C1 segment of cervical spinal cord (tissue), 14 donors: ENCODE measurements at regions not wholly inside any gene's neighbourhood (a gene's known extent, or its start where the extent isn't known, plus 50 kb on each side); places are given as distances from the start of the nearest gene placed in this dataset.
"Not testable (repeated sequence)": the region's sequence is repeated elsewhere in the genome, so short reads cannot be mapped to it uniquely, and the experiment has no call there.

Experiments used
- DNase-seq, 14 donors: peaks; one replicate each; lab custom pipeline; 2025; lab: John Stamatoyannopoulos, UW

DNA sequence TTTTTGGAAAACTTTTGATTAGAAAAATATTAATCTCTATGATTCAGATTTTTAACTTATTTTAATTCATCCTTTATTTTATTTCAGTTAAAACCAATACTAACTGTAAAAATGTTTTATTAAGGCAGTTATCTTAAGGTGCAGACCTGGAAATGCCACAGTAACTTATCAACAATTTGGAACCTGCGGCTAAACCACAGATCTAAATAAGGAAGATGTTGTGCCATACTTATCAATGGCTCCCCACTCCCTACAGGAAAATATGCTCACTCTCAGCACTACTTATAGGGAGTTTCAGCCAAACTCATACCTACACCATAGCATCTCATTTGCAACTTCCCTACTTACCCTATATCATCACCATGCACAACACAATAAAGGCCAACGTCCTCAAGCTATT lies 226.9 kb upstream of the KYNU start:
- no peak for DNase-seq

DNA sequence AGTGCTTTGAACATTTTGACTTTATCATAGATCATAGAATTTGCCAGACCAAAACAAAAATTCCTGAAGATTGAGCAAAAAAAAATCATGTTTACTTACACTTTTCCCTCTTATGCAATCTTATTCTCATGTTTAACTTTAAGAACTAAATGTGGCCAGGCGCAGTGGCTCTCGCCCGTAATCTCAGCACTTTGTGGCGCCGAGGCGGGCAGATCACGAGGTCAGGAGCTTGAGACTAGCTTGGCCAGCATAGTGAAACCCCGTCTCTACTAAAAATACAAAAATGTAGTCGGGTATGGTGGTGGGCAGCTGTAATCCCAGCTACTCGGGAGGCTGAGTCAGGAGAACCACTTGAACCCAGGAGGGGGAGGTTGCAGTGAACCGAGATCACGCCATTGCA lies 227.9 kb upstream of the KYNU start:
- DNase-seq, result no peak

DNA sequence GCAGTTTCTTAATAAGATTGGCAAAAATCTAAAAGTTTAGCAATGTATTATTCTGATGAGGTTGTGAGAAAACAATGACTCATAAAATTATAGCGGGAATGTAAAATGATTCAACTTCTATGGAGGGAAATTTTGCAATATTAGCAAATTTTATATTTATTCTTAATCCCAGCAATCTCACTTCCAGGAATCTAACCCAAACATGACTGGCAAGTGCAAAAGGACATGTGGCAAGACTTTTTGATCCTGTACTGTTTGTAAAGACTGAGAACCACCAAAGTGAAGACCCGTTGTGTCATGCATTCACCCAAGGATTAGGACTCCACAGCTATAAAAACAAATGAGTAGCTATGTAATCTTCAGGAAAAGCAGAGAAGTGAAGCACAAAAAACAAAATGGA lies 234.8 kb upstream of the KYNU start:
- DNase-seq, result no peak

DNA sequence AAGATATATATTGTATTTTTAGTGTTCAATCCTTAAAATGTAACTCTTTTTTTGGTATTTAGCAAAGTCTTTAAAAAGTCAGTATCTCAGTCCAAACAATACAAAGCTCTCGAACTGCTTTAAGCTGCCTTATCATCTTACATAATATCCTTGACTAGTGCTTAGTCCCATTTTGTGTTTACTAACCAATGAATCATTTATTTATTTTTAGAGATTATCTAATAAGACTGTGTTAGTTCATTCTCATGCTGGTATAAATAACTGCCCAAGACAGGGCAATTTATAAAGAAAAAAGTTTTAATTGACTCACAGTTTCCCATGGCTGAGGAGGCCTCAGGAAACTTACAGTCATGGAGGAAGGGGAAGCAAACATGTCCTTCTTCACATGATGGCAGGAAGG lies 248.3 kb upstream of the KYNU start:
- DNase-seq, result no peak

DNA sequence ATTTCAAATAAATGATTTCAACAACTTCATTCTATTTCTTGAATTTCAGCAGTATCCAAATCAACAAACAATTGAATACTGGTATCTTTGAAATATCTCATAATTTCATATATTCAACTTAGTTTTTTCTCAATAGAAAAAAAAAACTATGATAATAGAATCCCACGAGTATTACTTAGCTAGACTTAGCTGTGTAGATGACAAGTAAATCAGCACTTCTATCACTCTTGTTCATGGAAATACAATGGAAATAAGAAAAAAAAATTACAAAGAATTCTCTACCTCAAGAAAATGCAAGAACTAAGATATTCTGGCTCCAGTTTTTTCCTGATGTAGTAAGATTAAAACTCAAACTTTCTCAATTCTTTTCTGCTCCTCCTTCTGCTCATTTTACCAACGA lies 256.2 kb upstream of the KYNU start:
- DNase-seq, result no peak

DNA sequence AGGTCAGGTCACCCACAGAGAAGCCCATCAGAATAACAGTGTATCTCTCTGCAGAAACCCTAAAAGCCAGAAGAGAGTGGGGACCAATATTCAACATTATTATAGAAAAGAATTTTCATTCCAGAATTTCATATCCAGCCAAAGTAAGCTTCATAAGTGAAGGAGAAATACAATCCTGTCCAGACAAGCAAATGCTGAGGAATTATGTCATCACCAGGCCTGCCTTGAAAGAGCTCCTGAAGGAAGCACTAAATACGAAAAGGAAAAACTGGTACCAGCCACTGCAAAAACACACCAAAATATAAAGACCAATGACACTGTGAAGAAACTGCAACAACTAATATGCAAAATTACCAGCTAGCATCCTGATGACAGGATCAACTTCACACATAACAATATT lies 260.0 kb upstream of the KYNU start:
- DNase-seq, result no peak

DNA sequence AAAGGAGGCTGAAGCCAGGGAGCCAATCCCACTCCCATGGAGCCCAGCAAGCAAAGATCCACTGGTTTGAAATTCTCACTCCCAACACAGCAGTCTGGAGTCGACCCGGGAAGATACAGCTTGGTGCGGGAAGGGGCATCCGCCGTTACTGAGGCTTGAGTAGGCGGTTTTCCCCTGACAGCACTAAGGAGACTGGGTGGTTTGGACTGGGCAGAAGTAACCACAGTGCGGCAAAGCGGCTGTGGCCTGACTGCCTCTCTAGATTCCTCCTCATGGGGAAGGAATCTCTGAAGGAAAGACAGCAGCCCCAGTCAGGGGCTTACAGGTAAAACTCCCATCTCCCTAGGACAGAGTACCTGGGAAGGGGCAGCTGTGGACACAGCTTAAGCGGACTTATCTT lies 261.6 kb upstream of the KYNU start:
- no peak for DNase-seq

DNA sequence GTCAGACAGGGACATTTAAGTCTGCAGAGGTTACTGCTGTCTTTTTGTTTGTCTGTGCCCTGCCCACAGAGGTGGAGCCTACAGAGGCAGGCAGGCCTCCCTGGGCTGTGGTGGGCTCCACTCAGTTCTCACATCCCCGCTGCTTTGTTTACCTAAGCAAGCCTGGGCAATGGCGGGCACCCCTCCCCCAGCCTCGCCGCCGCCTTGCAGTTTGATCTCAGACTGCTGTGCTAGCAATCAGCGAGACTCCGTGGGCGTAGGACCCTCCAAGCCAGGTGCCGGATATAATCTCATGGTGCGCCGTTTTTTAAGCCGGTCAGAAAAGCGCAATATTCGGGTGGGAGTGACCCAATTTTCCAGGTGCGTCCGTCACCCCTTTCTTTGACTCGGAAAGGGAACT lies 264.3 kb upstream of the KYNU start:
- DNase-seq, result not testable (repeated sequence)

DNA sequence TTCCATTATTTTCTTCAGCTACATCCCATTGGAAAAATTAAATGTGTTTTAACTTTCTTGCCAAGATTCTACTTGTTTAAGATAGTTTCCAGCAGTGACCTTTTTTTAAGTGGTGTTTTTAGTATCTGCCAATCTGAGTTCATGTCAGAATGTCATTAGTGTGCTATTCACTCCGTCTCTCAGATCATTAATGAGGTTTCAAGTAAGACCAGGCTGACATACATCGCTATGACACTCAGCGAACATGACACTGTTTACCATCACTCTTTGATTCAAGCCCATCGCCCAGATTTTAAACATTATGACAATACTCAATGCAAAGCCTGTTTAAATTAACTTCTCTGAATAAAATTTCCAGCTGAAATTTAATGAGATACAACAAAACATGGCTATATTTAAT lies 272.0 kb upstream of the KYNU start:
- DNase-seq, result no peak

DNA sequence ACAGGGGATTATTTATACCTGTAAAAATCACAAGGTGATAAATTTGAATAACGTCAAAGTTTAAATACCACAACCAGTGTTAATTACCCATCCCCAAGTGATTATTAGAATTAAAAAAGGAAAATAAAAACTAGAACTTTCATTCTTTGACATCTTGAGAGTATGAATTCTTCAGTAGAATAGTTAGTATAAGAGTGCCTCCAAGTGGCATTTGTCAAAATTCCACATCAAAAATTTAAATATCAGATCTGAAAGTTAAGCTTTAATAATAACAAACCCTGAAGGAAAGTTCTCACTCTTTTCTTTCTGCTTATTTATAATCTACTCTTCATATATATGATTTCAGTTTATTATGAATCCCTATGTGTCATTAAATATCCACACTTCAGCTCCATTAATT lies 273.7 kb upstream of the KYNU start:
- no peak for DNase-seq

DNA sequence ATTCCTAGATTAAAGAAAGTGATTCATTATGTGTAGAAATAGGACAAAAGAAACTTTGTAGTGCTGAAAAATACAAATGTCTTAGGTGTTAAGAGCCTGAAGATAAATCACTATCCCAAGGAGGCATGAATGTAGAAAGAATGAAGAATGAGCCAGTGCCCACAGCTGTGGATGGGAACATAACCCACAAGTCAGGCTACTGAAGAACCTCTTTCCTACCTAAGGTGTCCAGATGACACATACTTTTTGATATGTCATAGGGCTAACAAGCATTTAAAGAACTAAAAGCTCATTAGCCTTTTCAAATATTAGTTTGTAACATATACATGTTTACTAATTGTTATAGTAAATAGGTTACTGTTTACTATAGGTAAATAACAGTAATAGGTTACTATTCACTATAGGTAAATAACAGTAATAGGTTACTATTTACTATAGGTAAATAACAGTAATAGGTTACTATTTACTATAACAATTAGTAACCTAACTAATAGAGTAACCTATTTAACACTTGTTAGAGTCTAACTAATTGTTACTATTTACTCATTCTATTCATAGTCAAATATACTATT lies 275.0 kb upstream of the KYNU start:
- no peak for DNase-seq

DNA sequence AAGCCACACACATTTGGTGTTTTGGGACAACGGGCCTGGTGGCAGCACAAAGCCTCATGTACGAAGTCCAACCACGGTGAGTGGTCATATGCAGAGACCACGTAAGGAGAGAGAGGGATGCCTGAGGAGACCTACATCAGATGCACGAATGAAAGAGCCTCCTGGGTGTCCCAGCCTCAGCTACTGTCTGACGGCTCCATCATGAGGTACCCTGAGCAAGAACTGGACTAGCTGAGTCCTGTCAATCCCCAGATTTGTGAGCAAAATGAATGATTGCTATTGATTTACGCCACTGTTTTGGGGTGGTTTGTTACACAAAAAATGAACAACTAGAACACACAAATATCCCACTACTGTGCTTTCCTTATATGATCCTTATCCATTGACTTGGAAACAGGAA lies 275.7 kb upstream of the KYNU start:
- DNase-seq, result no peak

DNA sequence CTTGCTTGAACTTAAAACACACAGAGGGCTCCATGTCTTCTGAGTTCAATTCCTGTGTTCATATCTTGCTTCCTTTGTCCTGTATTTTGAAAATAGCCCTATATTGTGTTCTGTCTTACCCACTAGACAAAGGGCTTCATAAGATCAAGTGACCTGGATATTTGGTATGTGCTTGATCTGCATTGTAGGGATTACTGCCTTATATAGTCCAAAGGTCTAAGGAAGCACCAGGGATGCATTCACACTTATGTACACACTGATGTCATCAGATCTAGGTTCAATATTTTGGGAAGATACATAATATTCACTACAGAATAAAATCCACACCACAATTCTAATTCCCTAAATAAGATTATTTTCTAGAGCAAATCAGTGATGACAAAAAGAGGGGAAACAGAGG lies 278.0 kb upstream of the KYNU start:
- no peak for DNase-seq

DNA sequence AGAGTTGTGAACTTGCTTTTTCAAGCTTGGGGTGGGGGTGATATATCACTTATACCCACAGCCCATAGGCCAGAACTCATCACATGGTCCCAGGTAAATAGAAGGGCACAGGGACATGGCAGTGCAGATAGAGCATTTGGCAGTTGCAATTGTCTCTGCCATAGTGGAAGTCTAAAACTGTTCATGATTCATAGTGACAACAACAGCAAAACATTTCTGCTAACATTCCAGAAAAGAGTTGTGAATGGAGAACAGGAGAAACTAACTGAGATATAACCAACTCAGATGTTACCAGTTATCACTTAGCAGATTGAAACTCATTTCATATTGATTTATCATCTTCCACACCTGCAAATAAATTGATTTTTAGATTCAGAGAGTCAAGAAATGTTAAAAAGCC lies 278.6 kb upstream of the KYNU start:
- DNase-seq, result no peak

DNA sequence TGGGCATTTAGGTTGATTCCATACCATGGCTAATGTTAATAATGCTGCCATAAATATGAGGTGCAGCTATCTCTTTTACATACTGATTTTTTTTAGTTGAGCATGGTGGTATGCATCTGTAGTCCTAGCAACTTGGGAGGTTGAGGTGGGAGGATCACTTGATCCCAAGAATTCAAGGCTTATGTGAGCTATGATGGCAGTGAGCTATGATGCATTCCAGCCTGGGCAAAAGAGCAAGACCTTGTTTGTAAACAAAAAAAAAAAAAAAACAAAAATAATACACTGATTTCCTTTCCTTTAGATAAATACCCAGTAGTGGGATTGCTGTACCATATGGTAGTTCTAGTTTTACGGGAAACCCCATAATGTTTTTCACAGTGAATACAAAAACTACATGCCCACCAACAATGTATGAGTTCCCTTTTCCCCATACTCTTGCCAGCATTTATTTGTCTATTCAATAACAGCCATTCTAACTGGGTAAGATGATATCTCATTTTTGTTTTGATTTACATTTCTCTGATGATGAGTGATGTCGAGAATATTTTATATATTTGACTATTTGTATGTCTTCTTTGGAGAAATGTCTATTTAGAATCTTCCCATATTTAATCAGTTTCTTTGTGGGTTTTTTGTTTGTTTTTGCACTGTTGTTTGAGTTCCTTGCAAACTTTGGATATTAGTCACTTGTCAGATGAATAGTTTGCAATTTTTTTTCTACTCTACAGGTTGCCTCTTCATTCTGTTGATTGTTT lies 281.0 kb upstream of the KYNU start:
- no peak for DNase-seq

DNA sequence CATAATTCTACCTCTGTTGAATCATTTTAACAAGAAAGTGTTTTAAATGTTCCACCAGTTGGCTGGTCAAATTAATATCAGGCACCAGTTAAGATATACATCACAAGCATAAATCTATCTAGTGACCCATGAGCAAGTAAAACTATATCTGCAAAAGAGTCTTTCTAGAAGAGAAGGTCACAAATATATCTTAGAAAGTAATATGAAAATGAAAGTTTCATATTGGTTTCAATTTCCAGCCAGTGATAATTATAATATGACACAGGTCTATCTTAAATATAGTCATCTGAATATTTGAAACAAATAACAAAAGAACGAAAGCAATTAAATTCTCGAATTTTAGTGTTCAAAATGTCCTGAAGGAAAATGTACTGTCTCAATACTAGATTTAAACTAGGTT lies 282.5 kb upstream of the KYNU start:
- DNase-seq, result no peak

DNA sequence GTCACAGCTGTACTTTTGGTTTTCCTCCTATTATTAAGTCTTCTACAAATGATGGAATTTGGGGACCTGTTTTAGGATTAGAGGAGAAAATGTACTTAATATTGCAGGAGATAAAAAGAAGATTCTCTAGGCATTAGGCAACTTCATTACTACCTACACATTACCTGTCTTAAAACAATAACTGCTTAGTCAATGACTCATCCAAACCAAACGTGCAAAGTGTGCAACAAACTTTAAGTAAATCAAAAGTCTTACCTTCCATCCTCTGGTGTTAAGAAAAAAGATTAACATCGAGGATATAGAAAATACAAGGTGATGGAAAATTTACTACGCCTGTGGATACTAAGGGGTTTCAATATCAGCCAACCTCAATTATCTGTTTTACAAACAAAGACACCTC lies 285.3 kb upstream of the KYNU start:
- no peak for DNase-seq

DNA sequence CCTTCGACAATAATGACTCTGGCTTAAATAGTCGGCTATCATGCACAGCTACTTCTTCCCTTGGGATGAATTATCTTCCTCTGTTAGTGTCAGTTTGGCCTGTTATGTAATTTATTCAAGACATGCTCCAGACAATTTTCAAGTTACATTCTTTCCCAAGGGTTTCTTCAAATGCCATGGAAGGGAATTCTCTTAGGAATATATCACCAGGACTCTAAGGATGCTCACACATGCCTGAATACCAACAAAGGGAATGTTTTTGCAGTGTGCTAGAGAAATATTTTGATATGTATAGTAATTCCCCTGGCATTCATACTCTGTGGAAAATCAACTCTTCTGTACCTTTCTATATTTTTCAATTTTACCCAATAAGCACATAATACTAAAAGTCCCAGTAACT lies 286.0 kb upstream of the KYNU start:
- no peak for DNase-seq

DNA sequence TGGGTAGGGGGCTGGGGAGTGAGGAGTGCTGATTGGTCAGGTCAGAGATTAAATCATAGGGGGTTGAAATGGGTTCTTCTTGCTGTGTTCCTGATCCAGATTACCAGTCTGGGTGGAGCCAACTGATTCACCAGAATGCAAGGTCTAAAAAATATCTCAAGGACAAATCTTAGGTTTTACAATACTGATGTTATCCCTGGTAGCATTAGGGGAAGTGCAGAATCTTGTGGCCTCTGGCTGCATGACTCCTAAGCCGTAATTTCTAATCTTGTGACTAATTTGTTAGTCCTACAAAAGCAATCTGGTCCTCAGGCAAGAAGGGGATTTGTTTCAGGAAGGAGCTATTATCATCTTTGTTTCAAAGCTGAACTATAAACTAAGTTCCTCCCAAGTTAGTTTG lies 289.2 kb upstream of the KYNU start:
- no peak for DNase-seq

DNA sequence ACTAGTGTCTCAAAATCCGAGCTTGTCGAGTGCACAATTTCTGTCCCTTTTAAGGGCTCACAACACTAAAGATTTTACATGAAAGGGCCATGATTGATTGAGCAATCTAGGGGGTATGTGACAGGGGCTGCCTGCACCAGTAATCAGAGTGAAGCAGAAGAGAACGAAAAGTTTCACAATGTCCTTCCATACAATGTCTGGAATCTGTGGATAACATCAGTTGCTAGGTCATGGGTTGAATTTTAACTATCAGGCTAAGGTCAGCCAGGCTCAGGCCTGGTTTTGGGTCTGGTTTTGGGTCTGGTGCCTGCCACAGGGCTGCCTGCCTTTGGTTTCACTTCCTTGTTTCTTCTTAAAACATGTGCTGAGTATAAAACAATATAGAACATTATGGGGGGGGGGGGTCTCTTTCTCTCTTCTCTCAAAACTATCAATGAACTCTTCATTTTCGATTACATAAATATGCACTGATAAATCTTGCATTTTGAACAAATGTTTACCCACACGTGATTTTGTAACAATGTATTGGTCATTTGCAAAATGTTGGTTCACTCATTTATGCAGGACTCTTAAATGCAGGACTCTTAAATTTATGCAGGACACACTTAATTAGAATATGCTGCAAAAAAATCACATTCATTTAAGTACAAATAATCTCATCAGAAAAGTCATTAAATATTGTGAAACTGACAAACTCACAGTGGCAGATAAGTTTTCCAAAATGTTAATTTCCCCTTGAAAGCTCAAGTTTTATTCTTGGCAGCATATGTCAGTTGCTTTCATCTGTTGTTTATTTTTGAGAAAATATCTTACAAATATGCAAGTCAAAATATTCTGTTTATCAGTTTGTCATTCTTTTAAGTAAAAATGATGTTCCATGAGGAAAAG lies 290.5 kb upstream of the KYNU start:
- DNase-seq, result no peak

DNA sequence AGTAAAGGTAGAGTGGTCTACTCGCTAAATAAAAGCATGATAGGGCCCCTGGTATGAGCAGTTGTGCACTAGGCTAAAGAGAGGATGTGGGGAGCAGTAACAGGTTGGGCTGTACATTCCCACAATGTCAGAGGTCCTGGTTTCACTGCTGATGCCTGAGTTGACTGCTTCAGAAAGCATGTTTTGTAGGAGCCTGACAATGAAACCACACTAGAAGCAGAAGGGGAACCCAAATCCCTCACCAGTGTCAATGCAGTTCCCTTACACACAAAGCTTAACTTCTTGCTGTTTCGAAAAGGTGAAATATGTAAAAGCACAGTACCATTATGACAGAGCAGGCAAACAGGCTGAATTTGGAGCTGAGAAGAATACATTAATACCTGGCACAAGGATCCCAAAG lies 291.7 kb upstream of the KYNU start:
- no peak for DNase-seq

DNA sequence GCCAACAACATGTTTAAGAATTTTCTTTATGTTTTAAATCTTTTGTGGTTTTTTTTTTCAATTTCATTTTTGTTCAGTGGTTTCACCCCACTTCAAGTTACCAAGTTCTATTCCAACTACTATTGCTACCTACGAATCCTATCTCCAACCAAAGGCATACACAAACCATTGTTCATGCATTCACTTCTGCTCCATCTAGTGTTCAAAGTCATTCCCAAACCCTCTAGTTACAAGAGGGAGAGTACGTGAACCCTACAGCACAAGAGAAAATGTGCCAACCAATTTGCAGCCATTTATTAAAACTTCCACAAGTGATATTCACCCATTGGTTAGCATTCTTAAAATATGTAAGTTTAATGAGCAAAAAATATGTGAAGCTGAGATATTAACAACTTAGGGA lies 295.1 kb upstream of the KYNU start:
- DNase-seq, result no peak

DNA sequence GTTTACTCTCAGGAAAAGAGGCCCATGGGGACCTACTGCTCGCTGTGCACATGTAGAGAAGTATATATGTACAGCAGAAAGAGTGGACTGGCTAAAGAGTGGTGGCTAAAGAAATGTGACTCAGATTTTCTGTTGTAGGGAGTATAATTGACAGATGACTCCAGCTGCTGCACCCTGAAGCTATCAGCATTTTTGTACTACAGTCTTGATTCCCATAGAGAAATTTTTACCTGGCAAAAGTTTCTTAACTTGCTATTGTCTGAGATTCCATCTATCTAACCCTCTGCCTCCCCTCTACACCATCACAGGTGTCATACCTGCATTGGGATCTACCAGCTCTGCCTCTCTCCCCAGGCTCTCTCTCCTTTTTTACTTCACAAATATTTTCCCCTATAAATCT lies 296.0 kb upstream of the KYNU start:
- no peak for DNase-seq
